Ovary (tissue), 7 donors: ENCODE measurements at regions not wholly inside any gene's neighbourhood (a gene's known extent, or its start where the extent isn't known, plus 50 kb on each side); places are given as distances from the start of the nearest gene placed in this dataset.

Source experiments
- DNase-seq, 5 donors: peaks; one replicate each; pipeline ENCODE4 v3.0.0-alpha.2; 2019 to 2020
- H3K27ac ChIP-seq, 2 donors: fragments of 200-600 bp; one replicate each; pipeline versions ENCODE4 v1.5.1 to v1.8.0; 2019 to 2022
- H3K27me3 ChIP-seq: fragments of 200-600 bp; one replicate; pipeline ENCODE4 v1.8.0; 2022
- H3K36me3 ChIP-seq: fragments of 200-600 bp; sonication (generic); one replicate; pipeline ENCODE4 v1.5.1; 2019
- H3K4me1 ChIP-seq: one replicate; pipeline ENCODE4 v1.8.1; 2013; ENCODE audit warnings: mild to moderate bottlenecking, moderate library complexity; ENCODE audit not compliant: insufficient read depth
- H3K4me3 ChIP-seq: fragments of 200-600 bp; sonication (generic); one replicate; pipeline ENCODE4 v1.5.1; 2017
- H3K9me3 ChIP-seq, 2 donors: fragments of 200-600 bp in 1 of 2; sonication (generic) in 1 of 2; one replicate each; pipeline versions ENCODE4 v1.5.1 to v1.8.1; 2013 to 2019; ENCODE audit warnings: mild to moderate bottlenecking in 1 of 2, moderate library complexity in 1 of 2
- EP300 ChIP-seq: sonication (generic); formaldehyde crosslinking; IDR thresholded peaks from one replicate; pipeline ENCODE4 v1.6.1; 2017; ENCODE audit warnings: antibody characterized with exemption
- POLR2A ChIP-seq: fragments of 450-650 bp; IDR thresholded peaks from one replicate; pipeline ENCODE4 v1.6.1; 2017; ENCODE audit warnings: antibody characterized with exemption, mild to moderate bottlenecking, moderate library complexity
- WGBS, 3 donors: extraction: QIAGEN DNeasy Blood & Tissue Kit in 1 of 3; methylation state at CpG; one replicate each; pipeline versions ENCODE4 v1.1.5 to v1.1.7; 2013 to 2017; 5-methylcytosine and 5-hydroxymethylcytosine counted together
- intact Hi-C, 4 donors: fragments of 100-400 bp; cut with DNase I; formaldehyde crosslinking; loops; one replicate each; pipeline versions ENCODE4 v1.11.0 to v1.15.1; 2022 to 2023
- TF ChIP-seq, protein P1 (sequence below), 3 donors: fragments of 450-650 bp in 2 of 3; fragments of 200-600 bp in 1 of 3; IDR thresholded peaks; one replicate each; pipeline versions ENCODE4 v1.5.1 to v1.8.0; 2016 to 2022; ENCODE audit warnings: antibody characterized with exemption in 3 of 3, mild to moderate bottlenecking in 1 of 3
- donor health status: DM: no; HTN: no; CAD: no; lungs with moderate emphysema.
- donor health status: DM: no; HTN: no; CAD: no.
- donor health status: Bipolar disorder and iron deficiency.
- donor health status: DM: no; HTN: no; CAD: no.
- donor health status: DM: yes; HTN: yes; CAD: no.

DNA sequence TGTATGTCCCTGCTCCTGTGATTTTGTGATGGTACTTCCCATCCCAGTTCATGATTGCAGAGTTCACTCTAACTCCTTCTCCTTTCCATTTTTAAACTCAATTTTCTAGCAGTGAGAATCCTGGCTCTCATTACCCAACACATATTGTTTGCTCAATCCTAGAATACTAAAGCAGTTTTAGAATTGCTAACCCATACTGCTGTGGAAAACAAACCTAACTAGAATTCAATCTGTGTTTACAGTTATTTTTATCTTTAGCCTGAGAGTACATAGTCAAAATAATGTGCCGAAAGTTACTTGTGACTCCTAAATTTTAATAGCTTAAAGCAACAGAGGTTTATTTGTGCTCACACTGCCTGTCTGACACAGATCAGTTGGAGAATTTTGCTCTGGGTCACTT is 508.0 kb downstream of the AACS start:
- TF ChIP-seq, protein P1, sequence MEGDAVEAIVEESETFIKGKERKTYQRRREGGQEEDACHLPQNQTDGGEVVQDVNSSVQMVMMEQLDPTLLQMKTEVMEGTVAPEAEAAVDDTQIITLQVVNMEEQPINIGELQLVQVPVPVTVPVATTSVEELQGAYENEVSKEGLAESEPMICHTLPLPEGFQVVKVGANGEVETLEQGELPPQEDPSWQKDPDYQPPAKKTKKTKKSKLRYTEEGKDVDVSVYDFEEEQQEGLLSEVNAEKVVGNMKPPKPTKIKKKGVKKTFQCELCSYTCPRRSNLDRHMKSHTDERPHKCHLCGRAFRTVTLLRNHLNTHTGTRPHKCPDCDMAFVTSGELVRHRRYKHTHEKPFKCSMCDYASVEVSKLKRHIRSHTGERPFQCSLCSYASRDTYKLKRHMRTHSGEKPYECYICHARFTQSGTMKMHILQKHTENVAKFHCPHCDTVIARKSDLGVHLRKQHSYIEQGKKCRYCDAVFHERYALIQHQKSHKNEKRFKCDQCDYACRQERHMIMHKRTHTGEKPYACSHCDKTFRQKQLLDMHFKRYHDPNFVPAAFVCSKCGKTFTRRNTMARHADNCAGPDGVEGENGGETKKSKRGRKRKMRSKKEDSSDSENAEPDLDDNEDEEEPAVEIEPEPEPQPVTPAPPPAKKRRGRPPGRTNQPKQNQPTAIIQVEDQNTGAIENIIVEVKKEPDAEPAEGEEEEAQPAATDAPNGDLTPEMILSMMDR (IDR thresholded peaks at IDR 0.05): no peak
- TF ChIP-seq POLR2A: no peak
- no peak for TF ChIP-seq EP300
- 12 to 43% (median 22%) methylated on average over 1 of the region's 1 CpG for WGBS, 3 donors
- Histone ChIP-seq H3K36me3 (no peaks in the 10 kb centered on the region), H3K4me3 (no peak overlapping the region), H3K27ac (no peak overlapping the region), H3K4me1 (no peaks in the 10 kb centered on the region), H3K9me3 (no peaks in the 10 kb centered on the region), H3K27me3 (no peaks in the 10 kb centered on the region)
- intact Hi-C loops: no loop called here
- no peak for DNase-seq

DNA sequence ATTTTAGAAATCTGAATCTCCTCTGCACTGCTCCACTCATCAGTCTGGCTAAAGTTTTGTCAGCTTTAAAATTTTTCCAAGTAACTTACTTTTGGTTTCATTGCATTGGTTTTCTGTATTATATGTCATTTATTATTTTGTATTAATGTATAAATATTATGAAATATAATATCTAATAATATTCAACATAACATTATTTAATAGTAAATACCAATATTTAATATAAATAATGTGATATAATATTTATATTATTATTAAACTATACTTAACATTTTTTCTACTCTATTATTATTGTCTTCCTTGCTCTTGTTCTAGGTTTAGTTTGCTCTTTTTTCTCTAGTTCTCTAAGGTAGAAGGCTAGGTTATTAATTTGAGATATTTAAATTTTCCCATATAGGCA is 512.1 kb downstream of the AACS start:
- H3K9me3 ChIP-seq: no peaks in the 10 kb centered on the region
- DNase-seq: no peak
- no peak overlapping the region for H3K27ac ChIP-seq
- H3K4me1 ChIP-seq: no peaks in the 10 kb centered on the region
- no peaks in the 10 kb centered on the region for H3K36me3 ChIP-seq
- H3K4me3 ChIP-seq: no peak overlapping the region
- no peaks in the 10 kb centered on the region for H3K27me3 ChIP-seq
- TF ChIP-seq EP300 (no peak), POLR2A (no peak)
- TF ChIP-seq, protein P1 (IDR thresholded peaks at IDR 0.05): no peak
- intact Hi-C loops: no loop called here

DNA sequence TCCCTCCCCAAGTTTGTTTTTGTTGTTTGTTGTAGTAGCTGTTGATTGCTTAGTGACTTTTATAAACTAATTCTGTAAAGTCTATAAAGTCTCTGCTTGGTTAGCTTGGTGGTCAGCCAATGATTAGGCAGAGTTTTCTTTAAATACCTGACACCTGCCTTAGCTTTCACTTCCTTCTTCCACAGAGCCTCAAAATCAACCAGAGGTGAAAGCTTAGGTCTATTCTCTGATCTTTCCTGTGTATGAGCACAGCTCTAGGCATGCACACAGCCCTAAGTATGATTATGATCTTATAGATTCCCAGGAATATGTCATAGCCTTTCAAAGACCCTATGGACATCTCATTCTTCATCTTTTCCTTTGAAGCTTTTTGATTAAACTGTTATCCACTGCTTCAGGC is 514.7 kb downstream of the AACS start:
- intact Hi-C loops: no loop called here
- DNase-seq: no peak
- Histone ChIP-seq H3K27me3 (no peaks in the 10 kb centered on the region), H3K9me3 (no peaks in the 10 kb centered on the region), H3K4me1 (no peaks in the 10 kb centered on the region), H3K4me3 (no peak overlapping the region), H3K27ac (no peak overlapping the region), H3K36me3 (no peaks in the 10 kb centered on the region)
- TF ChIP-seq, protein P1 (IDR thresholded peaks at IDR 0.05): no peak
- TF ChIP-seq EP300 (no peak), POLR2A (no peak)

DNA sequence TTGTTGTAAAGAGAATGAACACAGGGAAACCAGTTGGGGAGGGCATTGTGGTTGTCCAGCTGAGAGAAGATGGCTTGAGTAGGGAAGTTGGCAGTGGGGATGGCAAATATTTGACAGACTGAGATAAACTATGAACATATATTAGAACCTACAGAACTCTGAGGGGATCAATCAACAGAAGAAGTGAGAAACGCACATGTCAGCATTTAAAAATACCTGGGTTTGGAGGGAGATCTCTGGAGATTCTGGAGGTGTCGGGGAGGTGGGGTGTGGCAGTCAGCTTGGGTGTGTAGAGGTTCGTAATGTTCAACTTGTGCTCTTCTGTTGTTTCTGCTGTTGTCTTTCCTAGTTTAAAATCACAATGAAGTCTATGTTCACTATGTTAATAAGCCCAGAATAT is 517.8 kb downstream of the AACS start:
- Histone ChIP-seq H3K27ac (no peak overlapping the region), H3K4me1 (no peaks in the 10 kb centered on the region), H3K36me3 (no peaks in the 10 kb centered on the region), H3K9me3 (no peaks in the 10 kb centered on the region), H3K27me3 (no peaks in the 10 kb centered on the region), H3K4me3 (no peak overlapping the region)
- TF ChIP-seq, protein P1 (IDR thresholded peaks at IDR 0.05): no peak
- TF ChIP-seq POLR2A (no peak), EP300 (no peak)
- intact Hi-C loops: no loop called here
- no peak for DNase-seq
- 77 to 82% (median 82%) methylated on average over 3 of the region's 3 CpGs for WGBS, 3 donors

DNA sequence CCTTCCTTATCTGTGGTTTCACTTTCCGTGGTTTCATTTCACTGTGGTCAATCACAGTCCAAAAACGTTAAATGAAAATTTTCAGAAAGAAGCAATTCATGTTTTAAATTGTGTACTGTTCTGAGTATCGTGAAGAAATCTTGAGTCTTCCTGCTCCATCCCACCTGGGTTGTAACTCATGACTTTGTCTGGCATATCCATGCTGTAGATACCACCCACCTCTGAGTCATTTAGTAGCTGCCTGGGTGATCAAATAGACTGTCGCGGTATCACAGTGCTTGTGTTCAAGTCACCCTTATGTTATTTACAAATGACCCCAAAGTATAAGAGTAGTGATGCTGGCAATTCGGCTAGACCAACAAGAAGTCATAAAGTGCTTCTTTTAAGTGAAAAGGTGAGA is 521.2 kb downstream of the AACS start:
- no peak for DNase-seq
- intact Hi-C loops: no loop called here
- TF ChIP-seq POLR2A: no peak
- Histone ChIP-seq H3K27me3 (no peaks in the 10 kb centered on the region), H3K27ac (no peak overlapping the region), H3K36me3 (no peaks in the 10 kb centered on the region), H3K9me3 (no peaks in the 10 kb centered on the region), H3K4me3 (no peak overlapping the region), H3K4me1 (no peaks in the 10 kb centered on the region)
- 80 to 83% (median 82%) methylated on average over 6 of the region's 6 CpGs for WGBS, 3 donors
